SK-N-SH (cell line): ENCODE measurements at regions not wholly inside any gene's neighbourhood (a gene's known extent, or its start where the extent isn't known, plus 50 kb on each side); places are given as distances from the start of the nearest gene placed in this dataset.

Experiments used
- CTCF ChIA-PET: fragments of 300-600, 350-600 bp; formaldehyde crosslinking; extraction: SDS; loops from one replicate; lab custom pipeline; 2021; lab: Yijun Ruan, JAX
- POLR2A ChIA-PET: fragments of 350-600 bp; sonication (Branson Sonifier 250); formaldehyde crosslinking; extraction: SDS; loops from one replicate; lab custom pipeline; 2020; ENCODE audit warnings: antibody characterized with exemption, inconsistent platforms; lab: Yijun Ruan, JAX
- DNase-seq: peaks from one replicate; pipeline ENCODE4 v3.0.0; 2012
- H2AFZ ChIP-seq: fragments of 200-600 bp; sonication (generic); 2 replicates; pipeline ENCODE4 v1.8.1; 2016; ENCODE audit warnings: antibody characterized with exemption, mild to moderate bottlenecking, low read depth
- H3F3A ChIP-seq: fragments of 200-600 bp; sonication (generic); replicated peaks from 2 replicates; pipeline ENCODE3; 2016; ENCODE audit warnings: antibody characterized with exemption, mild to moderate bottlenecking; ENCODE audit not compliant: insufficient read depth
- H3K27ac ChIP-seq, 2 experiments: fragments of 200-500 bp in 1 of 2; fragments of 200-600 bp in 1 of 2; sonication (Bioruptor generic) in 1 of 2; sonication (generic), shearing (Covaris generic) in 1 of 2; 2 replicates each; pipeline versions ENCODE4 v1.5.1 to v1.6.1; 2014 to 2016; ENCODE audit warnings: low read depth in 2 of 2, inconsistent platforms in 1 of 2, low read length in 1 of 2, mild to moderate bottlenecking in 1 of 2, mixed read lengths in 1 of 2
- H3K27me3 ChIP-seq: fragments of 200-600 bp; sonication (generic), shearing (Covaris generic); 2 replicates; pipeline ENCODE4 v1.6.1; 2016; ENCODE audit warnings: mixed run types; ENCODE audit not compliant: insufficient read depth
- H3K36me3 ChIP-seq, 2 experiments: fragments of 200-500 bp in 1 of 2; fragments of 200-600 bp in 1 of 2; sonication (Bioruptor generic) in 1 of 2; sonication (generic) in 1 of 2; replicated peaks in 1 of 2; 2 replicates each; pipeline versions ENCODE3 to v1.5.1; 2014 to 2016; ENCODE audit warnings: low read length in 1 of 2, mild to moderate bottlenecking in 1 of 2; ENCODE audit not compliant: insufficient read depth in 2 of 2, control insufficient read depth in 1 of 2
- H3K4me1 ChIP-seq, 2 experiments: fragments of 200-500 bp in 1 of 2; fragments of 200-600 bp in 1 of 2; sonication (Bioruptor generic) in 1 of 2; sonication (generic), shearing (Covaris generic) in 1 of 2; 2 replicates each; pipeline versions ENCODE4 v1.5.1 to v1.6.1; 2014 to 2016; ENCODE audit warnings: low read depth in 1 of 2, low read length in 1 of 2, mixed run types in 1 of 2; ENCODE audit not compliant: insufficient read depth in 2 of 2, control insufficient read depth in 1 of 2
- H3K4me2 ChIP-seq: fragments of 200-600 bp; sonication (generic), shearing (Covaris generic); 2 replicates; pipeline ENCODE4 v1.6.1; 2017; ENCODE audit warnings: mixed run types
- H3K4me3 ChIP-seq, 2 experiments: fragments of 200-500 bp in 1 of 2; fragments of 200-600 bp in 1 of 2; sonication (Bioruptor generic) in 1 of 2; sonication (generic), shearing (Covaris generic) in 1 of 2; 2 replicates each; pipeline versions ENCODE4 v1.5.1 to v1.8.1; 2014 to 2016; ENCODE audit warnings: low read depth in 2 of 2, inconsistent platforms in 1 of 2, low read length in 1 of 2, mild to moderate bottlenecking in 1 of 2, mixed read lengths in 1 of 2, moderate library complexity in 1 of 2
- H3K79me2 ChIP-seq: fragments of 200-600 bp; sonication (generic); 2 replicates; pipeline ENCODE4 v1.8.1; 2017; ENCODE audit warnings: mild to moderate bottlenecking; ENCODE audit not compliant: insufficient read depth
- H3K9ac ChIP-seq: fragments of 200-600 bp; sonication (generic); 2 replicates; pipeline ENCODE4 v1.6.1; 2017; ENCODE audit warnings: mixed run types
- H3K9me2 ChIP-seq: fragments of 200-600 bp; sonication (generic); 2 replicates; pipeline ENCODE4 v1.6.1; 2017; ENCODE audit warnings: mixed run types
- H3K9me3 ChIP-seq: fragments of 200-600 bp; sonication (generic); 2 replicates; pipeline ENCODE4 v1.6.1; 2017; ENCODE audit warnings: mixed run types, mild to moderate bottlenecking, moderate library complexity
- H4K20me1 ChIP-seq: fragments of 200-600 bp; sonication (generic); 2 replicates; pipeline ENCODE4 v1.6.1; 2017; ENCODE audit warnings: mild to moderate bottlenecking, mixed run types; ENCODE audit not compliant: insufficient read depth
- CHD2 ChIP-seq: fragments of 150-350 bp; IDR thresholded peaks from 2 replicates; pipeline ENCODE4 v1.6.1; 2018; ENCODE audit warnings: low read length; ENCODE audit not compliant: partially characterized antibody
- MXI1 ChIP-seq: IDR thresholded peaks from 2 replicates; pipeline ENCODE4 v1.6.1; 2012; ENCODE audit warnings: mild to moderate bottlenecking, low read depth, low read length, improper control_type of control experiment
- RAD21 ChIP-seq: IDR thresholded peaks from 2 replicates; pipeline ENCODE4 v1.6.1; 2012; ENCODE audit warnings: mild to moderate bottlenecking, low read length
- SMC3 ChIP-seq: IDR thresholded peaks from 2 replicates; pipeline ENCODE4 v1.6.1; 2012; ENCODE audit warnings: low read depth, low read length, improper control_type of control experiment
- TAF1 ChIP-seq: IDR thresholded peaks from 2 replicates; pipeline ENCODE4 v1.6.1; 2012; ENCODE audit warnings: low read depth, mild to moderate bottlenecking, low read length, moderate library complexity, borderline replicate concordance
- WGBS: methylation state at CpG from one replicate; pipeline ENCODE4 v1.1.6; 2017; ENCODE audit warnings: low lambda C conversion rate; 5-methylcytosine and 5-hydroxymethylcytosine counted together
- TF ChIP-seq, protein P1 (sequence below): IDR thresholded peaks from 2 replicates; pipeline ENCODE4 v1.4.0; 2012; ENCODE audit warnings: low read depth, borderline replicate concordance
- TF ChIP-seq, protein P2 (sequence below): IDR thresholded peaks from 2 replicates; pipeline ENCODE4 v1.4.0; 2012; ENCODE audit warnings: low read depth, borderline replicate concordance
- TF ChIP-seq, protein P3 (sequence below): IDR thresholded peaks from 2 replicates; pipeline ENCODE4 v1.6.1; 2012; ENCODE audit warnings: mild to moderate bottlenecking, low read depth, low read length, moderate library complexity

- Histone ChIP-seq H4K20me1 (no peaks in the 10 kb centered on the region), H3F3A (peaks cover 14% of the 10 kb centered on the region), H3K27ac (no peak overlapping the region), H2AFZ (no peak overlapping the region), H3K4me2 (no peak overlapping the region), H3K9me3 (no peaks in the 10 kb centered on the region), H3K9ac (no peak overlapping the region), H3K4me3 (no peak overlapping the region), H3K79me2 (no peaks in the 10 kb centered on the region), H3K36me3 (no peaks in the 10 kb centered on the region), H3K9me2 (no peaks in the 10 kb centered on the region), H3K4me1 (peaks cover 0 to 14% of the 10 kb centered on the region in 2 experiments; a peak in 2 of 4 replicates), H3K27me3 (no peaks in the 10 kb centered on the region)
- TF ChIP-seq, protein P1, sequence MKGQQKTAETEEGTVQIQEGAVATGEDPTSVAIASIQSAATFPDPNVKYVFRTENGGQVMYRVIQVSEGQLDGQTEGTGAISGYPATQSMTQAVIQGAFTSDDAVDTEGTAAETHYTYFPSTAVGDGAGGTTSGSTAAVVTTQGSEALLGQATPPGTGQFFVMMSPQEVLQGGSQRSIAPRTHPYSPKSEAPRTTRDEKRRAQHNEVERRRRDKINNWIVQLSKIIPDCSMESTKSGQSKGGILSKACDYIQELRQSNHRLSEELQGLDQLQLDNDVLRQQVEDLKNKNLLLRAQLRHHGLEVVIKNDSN, result no peak
- TF ChIP-seq TAF1, result no peak
- no peak for TF ChIP-seq CHD2
- TF ChIP-seq, protein P2, sequence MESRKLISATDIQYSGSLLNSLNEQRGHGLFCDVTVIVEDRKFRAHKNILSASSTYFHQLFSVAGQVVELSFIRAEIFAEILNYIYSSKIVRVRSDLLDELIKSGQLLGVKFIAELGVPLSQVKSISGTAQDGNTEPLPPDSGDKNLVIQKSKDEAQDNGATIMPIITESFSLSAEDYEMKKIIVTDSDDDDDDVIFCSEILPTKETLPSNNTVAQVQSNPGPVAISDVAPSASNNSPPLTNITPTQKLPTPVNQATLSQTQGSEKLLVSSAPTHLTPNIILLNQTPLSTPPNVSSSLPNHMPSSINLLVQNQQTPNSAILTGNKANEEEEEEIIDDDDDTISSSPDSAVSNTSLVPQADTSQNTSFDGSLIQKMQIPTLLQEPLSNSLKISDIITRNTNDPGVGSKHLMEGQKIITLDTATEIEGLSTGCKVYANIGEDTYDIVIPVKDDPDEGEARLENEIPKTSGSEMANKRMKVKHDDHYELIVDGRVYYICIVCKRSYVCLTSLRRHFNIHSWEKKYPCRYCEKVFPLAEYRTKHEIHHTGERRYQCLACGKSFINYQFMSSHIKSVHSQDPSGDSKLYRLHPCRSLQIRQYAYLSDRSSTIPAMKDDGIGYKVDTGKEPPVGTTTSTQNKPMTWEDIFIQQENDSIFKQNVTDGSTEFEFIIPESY, result no peak
- TF ChIP-seq, protein P3, sequence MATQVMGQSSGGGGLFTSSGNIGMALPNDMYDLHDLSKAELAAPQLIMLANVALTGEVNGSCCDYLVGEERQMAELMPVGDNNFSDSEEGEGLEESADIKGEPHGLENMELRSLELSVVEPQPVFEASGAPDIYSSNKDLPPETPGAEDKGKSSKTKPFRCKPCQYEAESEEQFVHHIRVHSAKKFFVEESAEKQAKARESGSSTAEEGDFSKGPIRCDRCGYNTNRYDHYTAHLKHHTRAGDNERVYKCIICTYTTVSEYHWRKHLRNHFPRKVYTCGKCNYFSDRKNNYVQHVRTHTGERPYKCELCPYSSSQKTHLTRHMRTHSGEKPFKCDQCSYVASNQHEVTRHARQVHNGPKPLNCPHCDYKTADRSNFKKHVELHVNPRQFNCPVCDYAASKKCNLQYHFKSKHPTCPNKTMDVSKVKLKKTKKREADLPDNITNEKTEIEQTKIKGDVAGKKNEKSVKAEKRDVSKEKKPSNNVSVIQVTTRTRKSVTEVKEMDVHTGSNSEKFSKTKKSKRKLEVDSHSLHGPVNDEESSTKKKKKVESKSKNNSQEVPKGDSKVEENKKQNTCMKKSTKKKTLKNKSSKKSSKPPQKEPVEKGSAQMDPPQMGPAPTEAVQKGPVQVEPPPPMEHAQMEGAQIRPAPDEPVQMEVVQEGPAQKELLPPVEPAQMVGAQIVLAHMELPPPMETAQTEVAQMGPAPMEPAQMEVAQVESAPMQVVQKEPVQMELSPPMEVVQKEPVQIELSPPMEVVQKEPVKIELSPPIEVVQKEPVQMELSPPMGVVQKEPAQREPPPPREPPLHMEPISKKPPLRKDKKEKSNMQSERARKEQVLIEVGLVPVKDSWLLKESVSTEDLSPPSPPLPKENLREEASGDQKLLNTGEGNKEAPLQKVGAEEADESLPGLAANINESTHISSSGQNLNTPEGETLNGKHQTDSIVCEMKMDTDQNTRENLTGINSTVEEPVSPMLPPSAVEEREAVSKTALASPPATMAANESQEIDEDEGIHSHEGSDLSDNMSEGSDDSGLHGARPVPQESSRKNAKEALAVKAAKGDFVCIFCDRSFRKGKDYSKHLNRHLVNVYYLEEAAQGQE, result no peak
- TF ChIP-seq SMC3, result 0 out of 2 replicates have a peak, but pooled peaks have one; percentile 9
- no peak for TF ChIP-seq MXI1
- peak; percentile 41 for TF ChIP-seq RAD21
- WGBS, result 93% methylated on average over 2 of the region's 2 CpGs
- ChIA-PET POLR2A (no interaction called here), CTCF (no interaction called here)
- DNase-seq, result no peak
Observed at GRCh38 chr13:90420683-90421082, 926.8 kb upstream of the MIR17HG start.
